ENCODE measurements at regions not wholly inside any gene's neighbourhood (a gene's known extent, or its start where the extent isn't known, plus 50 kb on each side); places are given as distances from the start of the nearest gene placed in this dataset.
"Not testable (repeated sequence)": the region's sequence is repeated elsewhere in the genome, so short reads cannot be mapped to it uniquely, and the experiment has no call there.

- Histone ChIP-seq H3K9me2 (ENCODE audit: insufficient read depth) (no peaks in the 10 kb centered on the region), H3K4me2 (ENCODE audit: unreplicated experiment) (no peak overlapping the region), H3K27me3 (replicated peaks; ENCODE audit: insufficient read depth) (no peaks in the 10 kb centered on the region), H3K9ac (no peak overlapping the region), H3K79me2 (ENCODE audit: insufficient read depth) (no peaks in the 10 kb centered on the region), H3K4me1 (ENCODE audit: insufficient read depth) (no peaks in the 10 kb centered on the region), H3K9me3 (ENCODE audit: low read depth) (no peaks in the 10 kb centered on the region), H2AFZ (no peak overlapping the region), H3K4me3 (no peak overlapping the region), H3K36me3 (ENCODE audit: low read depth) (no peaks in the 10 kb centered on the region), H4K20me1 (ENCODE audit: insufficient read depth) (no peaks in the 10 kb centered on the region), H3F3A (ENCODE audit: insufficient read depth) (no peaks in the 10 kb centered on the region), H3K27ac (no peak overlapping the region)
- WGBS, 2 experiments (ENCODE audit: low coverage in 1 of 2, low lambda C conversion rate in 2 of 2, missing lambda C conversion rate in 2 of 2): 69 to 76% methylated on average over 1 of the region's 1 CpG
- in situ Hi-C loops (cut with MboI): no loop called here
- DNase-seq: peak; percentile 22
- TF ChIP-seq EZH2 (IDR thresholded peaks at IDR 0.05; ENCODE audit: insufficient read depth, poor library complexity, severe bottlenecking) (no peak), EZH2phosphoT487 (IDR thresholded peaks at IDR 0.05; ENCODE audit: insufficient read depth, low read depth) (no peak)
These were observed 78.3 kb upstream of the CTBP2 start for GRCh38 chr10:125238682-125239081.

- H3K4me3 ChIP-seq: no peak overlapping the region
- H3K27ac ChIP-seq: no peak overlapping the region
- no peaks in the 10 kb centered on the region for H3K27me3 ChIP-seq (replicated peaks; ENCODE audit: insufficient read depth)
- WGBS, 2 experiments (ENCODE audit: low coverage in 1 of 2, low lambda C conversion rate in 2 of 2, missing lambda C conversion rate in 2 of 2): 73 to 82% methylated on average over 1 of the region's 1 CpG
- H3K9ac ChIP-seq: no peak overlapping the region
- TF ChIP-seq EZH2phosphoT487 (IDR thresholded peaks at IDR 0.05; ENCODE audit: insufficient read depth, low read depth) (no peak), EZH2 (IDR thresholded peaks at IDR 0.05; ENCODE audit: insufficient read depth, poor library complexity, severe bottlenecking) (no peak)
- DNase-seq: no peak
- H3K9me3 ChIP-seq (ENCODE audit: low read depth): no peaks in the 10 kb centered on the region
- no peaks in the 10 kb centered on the region for H3K79me2 ChIP-seq (ENCODE audit: insufficient read depth)
- no peaks in the 10 kb centered on the region for H3K36me3 ChIP-seq (ENCODE audit: low read depth)
- H3K4me2 ChIP-seq (ENCODE audit: unreplicated experiment): no peak overlapping the region
- no peak overlapping the region for H2AFZ ChIP-seq
- peaks cover 15% of the 10 kb centered on the region for H3K4me1 ChIP-seq (ENCODE audit: insufficient read depth)
- in situ Hi-C loops (cut with MboI): no loop called here
- H4K20me1 ChIP-seq (ENCODE audit: insufficient read depth): no peaks in the 10 kb centered on the region
- H3K9me2 ChIP-seq (ENCODE audit: insufficient read depth): no peaks in the 10 kb centered on the region
- H3F3A ChIP-seq (ENCODE audit: insufficient read depth): no peaks in the 10 kb centered on the region
These were observed 75.7 kb upstream of the CTBP2 start for GRCh38 chr10:125236091-125236490.

DNA sequence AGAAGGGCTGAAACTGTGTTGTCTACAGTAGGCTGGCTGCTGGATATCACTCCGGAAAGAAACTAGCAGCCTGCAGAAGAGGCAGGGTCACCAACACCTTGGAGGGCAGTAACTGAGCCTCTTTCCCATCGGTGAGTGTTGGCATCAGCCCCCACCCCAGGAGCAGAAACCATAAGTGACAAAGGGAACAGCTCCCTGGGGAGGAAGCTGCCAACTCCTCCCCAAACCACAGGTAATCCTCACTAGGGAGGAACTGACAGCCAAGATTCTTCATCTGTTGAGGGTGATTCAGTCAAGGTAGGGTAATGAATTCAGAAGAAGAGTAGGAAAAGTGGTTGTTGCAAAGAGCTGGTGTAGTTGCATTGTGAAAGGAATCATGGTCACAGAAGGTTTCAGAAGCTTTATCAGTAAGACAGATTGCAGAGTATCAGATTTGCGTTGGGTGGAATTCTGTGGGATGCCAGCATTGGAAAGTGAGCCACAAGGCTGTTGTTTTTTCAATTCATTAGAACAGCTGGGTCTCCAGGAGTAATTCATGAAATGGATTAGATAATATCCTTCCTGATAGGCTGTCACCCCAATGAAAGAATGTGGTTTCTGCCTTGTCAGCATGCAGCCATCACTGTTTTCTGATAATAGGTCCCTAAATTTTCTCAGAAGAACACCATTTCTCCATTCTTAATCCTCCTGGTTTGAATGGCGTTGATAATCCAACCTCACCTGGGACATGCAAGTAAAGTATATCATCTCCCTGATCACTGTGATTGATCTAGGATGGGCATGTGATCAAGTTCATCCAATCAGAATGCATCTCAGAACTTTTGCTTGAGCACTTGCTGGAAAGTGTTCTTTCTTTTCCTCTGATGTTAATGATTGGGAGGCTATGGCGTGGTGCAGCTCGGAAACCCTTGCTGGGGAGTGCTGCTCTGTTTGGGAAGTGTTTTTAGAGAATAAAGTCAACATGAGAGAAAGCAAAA is 75.0 kb upstream of the CTBP2 start:
- WGBS, 2 experiments (ENCODE audit: low coverage in 1 of 2, low lambda C conversion rate in 2 of 2, missing lambda C conversion rate in 2 of 2): 63 to 71% methylated on average over 6 of the region's 6 CpGs
- no peaks in the 10 kb centered on the region for H3K27me3 ChIP-seq (replicated peaks; ENCODE audit: insufficient read depth)
- H3K36me3 ChIP-seq (ENCODE audit: low read depth): no peaks in the 10 kb centered on the region
- no peaks in the 10 kb centered on the region for H3K79me2 ChIP-seq (ENCODE audit: insufficient read depth)
- no peaks in the 10 kb centered on the region for H3F3A ChIP-seq (ENCODE audit: insufficient read depth)
- no peak overlapping the region for H3K4me3 ChIP-seq
- no peaks in the 10 kb centered on the region for H3K9me2 ChIP-seq (ENCODE audit: insufficient read depth)
- H3K9ac ChIP-seq: no peak overlapping the region
- DNase-seq: no peak
- TF ChIP-seq EZH2 (IDR thresholded peaks at IDR 0.05; ENCODE audit: insufficient read depth, poor library complexity, severe bottlenecking): no peak
- peaks cover 18% of the 10 kb centered on the region for H3K4me1 ChIP-seq (ENCODE audit: insufficient read depth)
- H3K27ac ChIP-seq: no peak overlapping the region
- no peak overlapping the region for H3K4me2 ChIP-seq (ENCODE audit: unreplicated experiment)
- H3K9me3 ChIP-seq (ENCODE audit: low read depth): no peaks in the 10 kb centered on the region
- in situ Hi-C loops (cut with MboI): no loop called here
- no peaks in the 10 kb centered on the region for H4K20me1 ChIP-seq (ENCODE audit: insufficient read depth)
- H2AFZ ChIP-seq: no peak overlapping the region

DNA sequence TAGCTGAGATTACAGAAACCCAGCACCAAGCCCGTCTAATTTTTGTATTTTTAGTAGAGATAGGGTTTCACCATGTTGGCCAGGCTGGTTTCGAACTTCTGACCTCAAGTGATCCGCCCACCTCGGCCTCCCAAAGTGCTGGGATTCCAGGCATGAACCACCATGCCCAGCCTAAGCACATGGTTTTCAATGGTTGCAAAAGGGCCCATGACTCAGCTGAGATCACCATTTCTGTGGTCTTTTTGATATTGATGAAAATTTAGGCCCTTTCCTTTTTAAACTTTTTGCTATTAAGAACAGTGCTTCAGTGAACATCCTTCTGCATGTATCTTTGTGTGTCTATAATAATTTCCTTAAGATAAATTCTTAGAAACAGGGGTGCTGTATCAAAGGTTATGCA is 74.2 kb upstream of the CTBP2 start:
- H3K9ac ChIP-seq; H3K9me2 ChIP-seq (ENCODE audit: insufficient read depth); H3K79me2 ChIP-seq (ENCODE audit: insufficient read depth); H3K4me2 ChIP-seq (ENCODE audit: unreplicated experiment); H2AFZ ChIP-seq; in situ Hi-C loops (cut with MboI); H3K4me3 ChIP-seq; H3K27ac ChIP-seq; H3K27me3 ChIP-seq (replicated peaks; ENCODE audit: insufficient read depth); H3K9me3 ChIP-seq (ENCODE audit: low read depth); H3F3A ChIP-seq (ENCODE audit: insufficient read depth); H4K20me1 ChIP-seq (ENCODE audit: insufficient read depth); H3K36me3 ChIP-seq (ENCODE audit: low read depth): not testable (repeated sequence)
- H3K4me1 ChIP-seq (ENCODE audit: insufficient read depth): peaks cover 18% of the 10 kb centered on the region
- WGBS, 2 experiments (ENCODE audit: low coverage in 1 of 2, low lambda C conversion rate in 2 of 2, missing lambda C conversion rate in 2 of 2): 86% methylated on average over 4 of the region's 4 CpGs
- DNase-seq: peak; percentile 42
